ENCODE measurements at regions not wholly inside any gene's neighbourhood (a gene's known extent, or its start where the extent isn't known, plus 50 kb on each side); places are given as distances from the start of the nearest gene placed in this dataset.

DNA sequence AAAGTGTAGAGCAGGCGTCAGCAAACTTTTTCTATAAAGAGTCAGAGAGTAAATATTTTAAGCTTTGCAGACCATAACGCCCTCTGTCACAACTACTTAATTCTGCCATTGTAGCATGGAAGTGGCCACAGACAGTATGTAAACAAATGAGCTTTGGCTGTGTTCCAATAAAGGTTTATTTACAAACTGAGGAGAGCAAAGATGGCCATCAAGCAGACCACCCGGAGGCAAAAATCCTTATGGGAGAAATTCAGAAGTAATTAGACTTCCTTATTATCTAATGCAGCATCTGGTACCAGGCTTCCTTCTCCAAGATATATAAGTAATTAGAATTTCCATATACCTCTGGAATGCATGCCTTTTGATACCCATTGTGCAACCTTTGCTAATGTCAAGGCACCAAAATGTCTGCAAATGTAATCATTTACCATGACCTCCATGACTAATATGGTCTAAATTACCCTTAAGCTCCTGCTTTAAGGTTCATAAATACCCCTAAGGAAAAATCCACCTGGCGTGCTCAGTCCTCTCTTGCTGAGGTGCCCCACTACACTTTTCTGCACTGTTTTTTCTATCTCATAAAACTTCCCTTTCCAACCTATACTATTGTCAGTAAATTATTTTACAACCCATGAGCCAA, 377.8 kb downstream of the MATN1 start:
- DNase-seq: peak in 1 of 2 experiments; percentile 25

DNA sequence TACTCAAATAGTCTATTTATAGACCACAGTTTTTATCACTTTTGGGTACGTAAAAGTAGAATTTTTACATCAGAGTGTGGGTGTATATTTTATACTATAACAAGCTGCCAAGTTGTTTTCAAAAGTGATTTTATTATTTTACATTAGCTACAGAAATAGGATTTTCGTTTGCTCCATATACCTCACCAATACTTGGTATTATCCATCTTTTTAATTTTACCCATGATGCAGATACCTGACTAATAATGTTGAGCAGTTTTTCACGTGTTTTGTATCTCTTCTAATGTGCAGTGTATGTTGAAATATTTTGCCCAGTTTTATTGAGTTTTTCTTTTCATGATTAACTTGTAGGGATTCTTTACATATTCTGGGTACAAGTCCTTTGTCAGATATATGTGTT, 379.8 kb downstream of the MATN1 start:
- no peak for DNase-seq

DNA sequence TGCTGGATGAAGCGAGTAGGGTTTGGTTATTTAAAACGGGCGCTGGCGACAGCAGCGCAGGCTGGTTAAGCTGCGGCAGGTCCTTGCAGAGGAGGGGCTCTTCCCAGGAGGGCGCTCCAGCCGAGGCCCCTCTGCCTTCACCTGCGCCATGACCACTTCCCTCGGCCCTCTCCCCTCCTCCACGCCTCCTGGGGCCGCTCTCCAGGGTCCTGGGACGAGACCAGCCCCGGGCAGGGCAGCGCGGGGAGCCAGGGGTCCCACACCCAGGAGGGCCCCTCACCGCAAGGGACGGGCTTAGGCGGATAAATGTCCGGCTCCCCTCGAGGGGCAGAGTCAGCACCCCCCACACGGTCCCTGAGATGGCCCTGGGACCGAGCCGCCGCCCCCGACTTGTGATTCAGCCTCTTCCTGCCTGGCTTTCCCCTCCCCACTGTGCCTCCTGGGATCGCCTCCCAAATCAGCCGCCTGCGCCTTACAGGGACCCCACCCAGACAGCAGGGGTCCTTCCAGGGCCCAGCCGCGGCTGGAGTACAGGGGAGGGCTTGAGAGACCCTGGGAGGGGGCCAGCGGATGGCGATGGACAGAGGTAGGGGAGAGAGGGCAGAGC, 380.7 kb downstream of the MATN1 start:
- DNase-seq: no peak

DNA sequence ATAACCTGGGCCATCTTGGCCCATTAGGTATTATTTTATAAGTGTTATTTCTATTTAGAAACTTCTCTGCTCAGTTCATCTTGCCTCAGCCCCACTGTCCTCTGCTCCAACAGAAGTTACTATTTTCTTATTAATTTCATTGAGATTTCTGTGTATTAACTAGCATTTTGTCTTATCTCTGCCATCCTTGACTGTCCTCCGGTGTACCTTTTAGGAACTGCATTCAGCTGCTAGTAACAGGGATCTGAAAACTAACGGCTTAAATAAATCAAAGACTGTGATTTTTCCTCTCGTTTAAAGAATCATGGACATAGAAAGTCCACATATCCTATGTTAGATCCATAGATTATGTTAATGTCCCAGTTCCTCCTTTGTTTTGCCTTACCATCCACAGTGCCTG, 382.5 kb downstream of the MATN1 start:
- no peak for DNase-seq

DNA sequence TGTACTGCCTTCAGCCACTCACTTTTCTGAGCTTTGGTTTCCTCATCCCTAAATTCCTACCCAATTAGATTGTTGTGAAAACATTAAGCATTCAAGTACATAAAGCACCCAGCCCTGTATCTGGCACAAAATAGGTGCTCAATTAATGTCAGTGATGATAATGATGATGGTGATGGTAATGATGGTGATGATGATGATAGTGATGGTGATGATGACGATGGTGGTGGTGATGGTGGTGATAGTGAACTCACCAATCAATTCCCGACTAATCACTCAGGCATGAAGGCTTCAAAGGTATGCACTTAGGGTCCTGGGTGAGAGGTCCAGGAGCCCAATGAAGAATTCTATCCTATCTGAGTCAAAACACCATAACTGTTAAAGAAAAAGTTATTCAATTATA, 383.5 kb downstream of the MATN1 start:
- DNase-seq: no peak

DNA sequence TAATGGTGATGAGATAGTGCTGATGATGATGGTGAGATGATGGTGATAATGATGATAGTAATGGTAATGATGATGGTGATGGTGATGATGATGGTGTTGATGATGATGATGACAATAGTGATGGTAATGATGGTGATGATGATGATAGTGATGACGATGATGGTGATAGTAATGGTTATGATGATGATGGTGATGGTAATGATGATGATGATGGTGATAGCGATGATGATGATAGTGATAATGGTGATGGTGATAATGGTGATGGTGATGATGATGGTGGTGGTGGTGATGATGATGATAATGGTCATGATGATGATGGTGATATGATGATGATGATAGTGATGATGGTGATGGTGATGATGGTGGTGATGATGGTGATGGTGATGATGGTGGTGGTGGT, 384.6 kb downstream of the MATN1 start:
- no peak for DNase-seq

DNA sequence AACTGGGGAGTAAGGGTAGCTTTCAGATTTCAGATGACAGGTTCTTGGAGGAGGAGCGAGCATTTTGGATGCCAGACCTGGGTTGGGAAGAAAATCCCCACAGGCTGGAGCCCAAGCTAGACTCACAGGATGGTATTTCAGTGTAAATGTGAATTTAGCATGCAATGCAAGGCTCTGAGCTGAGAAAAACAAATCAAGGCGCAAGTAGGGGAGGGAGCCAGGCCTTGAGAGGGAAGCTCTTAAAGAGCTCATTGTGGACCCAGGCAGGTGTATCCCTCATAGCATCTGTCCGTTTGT, 386.1 kb downstream of the MATN1 start:
- no peak for DNase-seq

DNA sequence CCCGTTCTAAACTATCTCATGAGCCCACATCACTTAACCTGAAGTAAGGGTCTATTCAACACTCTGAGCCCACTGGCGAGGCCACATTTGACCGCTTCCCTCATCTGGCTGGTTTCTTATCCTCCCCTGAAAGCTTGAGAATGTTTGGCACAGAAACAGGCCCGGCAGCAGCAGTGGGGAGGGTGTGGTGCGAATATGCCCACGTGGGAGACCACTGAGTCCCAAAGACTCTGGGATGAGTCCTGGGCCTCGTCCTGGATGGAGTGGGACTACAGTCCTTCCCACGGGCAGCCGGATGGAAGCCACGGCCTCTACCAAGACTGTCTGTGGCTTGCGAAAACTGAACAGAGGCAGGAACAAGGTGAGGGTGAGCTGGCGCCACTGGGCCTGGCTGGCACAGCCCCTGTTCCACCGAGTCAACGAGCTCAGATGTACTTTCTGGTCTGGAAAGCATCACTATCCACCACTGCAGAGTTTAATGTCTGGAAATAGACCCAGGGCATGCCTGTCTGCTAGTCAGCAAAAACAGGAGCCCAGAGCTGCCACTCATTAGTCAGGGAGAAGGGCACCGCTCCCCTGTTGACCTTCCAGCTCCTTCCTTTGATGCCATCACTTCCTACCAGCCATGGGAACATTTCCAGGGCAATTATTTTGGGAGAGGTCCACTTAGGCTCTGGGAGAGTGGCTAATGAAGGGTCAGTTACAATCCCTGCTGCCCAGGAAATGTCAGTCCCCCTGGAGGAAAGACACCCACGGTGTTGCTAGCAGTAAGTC, 386.6 kb downstream of the MATN1 start:
- DNase-seq: no peak

DNA sequence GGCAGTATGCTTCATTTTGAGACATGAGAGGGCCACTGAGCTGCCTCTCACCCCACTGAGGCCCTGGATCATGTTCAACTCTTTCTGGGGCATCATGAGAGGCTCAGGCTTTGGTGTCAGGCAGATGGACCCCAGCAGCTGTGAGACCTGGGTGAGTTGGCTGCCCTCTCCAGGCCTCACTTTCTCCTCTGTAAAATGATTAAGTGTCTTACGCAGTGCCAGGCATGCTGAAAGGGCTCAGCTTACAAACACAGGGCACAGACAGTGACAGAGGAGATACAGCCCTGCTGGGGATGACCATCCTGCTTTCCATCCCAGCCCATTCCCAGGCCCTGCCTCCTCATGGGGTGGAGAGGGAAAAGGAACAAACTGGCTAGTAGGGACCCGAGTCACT, 387.4 kb downstream of the MATN1 start:
- no peak for DNase-seq

DNA sequence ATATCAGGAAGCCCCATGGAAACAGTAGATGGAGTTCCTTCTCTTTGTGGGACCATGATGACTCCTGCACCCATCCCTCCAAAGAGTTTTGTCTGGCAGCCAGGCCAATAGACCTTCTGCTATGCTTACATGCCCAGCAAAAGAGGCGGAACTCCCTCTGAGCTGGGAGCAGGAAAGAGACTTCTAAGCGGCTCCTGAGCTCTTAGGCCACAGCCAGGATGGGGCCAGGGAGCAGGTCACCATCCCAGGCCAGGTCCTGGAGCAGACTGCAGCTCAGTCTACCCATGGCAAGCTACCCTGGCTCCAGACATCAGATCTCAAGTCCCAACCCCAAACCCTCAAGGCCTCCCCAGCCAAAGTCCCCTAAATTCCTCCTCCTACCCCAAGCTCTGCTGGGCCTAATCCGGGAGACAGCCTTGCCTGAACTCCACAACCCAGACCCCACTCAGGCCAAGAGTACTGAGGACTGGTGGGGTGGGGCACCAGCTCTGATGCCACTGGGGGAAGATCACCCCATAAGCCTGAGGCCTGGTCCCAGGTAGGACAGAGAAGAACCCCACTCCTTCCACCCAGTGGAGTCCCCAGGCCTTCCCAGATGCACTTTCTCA, 387.9 kb downstream of the MATN1 start:
- no peak for DNase-seq

DNA sequence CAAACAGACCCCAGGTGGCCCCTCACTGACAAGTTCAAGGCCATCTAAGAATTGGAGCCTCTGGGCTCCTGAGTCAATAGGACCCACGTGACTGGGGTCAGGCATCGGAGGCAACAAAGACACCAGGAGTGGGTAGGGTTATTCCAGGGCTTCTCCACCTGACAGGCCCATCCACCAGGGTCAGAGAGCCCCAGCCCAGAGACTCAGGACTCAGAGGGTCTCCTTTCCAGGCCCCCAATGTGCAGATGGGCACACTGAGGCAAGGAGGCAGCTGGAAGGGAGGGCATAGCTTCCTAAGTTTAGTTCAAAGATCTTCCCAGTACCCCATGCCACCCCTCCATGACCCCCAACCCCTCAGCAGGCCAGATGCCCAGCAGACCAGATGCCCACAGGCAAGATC, 388.6 kb downstream of the MATN1 start:
- no peak for DNase-seq

DNA sequence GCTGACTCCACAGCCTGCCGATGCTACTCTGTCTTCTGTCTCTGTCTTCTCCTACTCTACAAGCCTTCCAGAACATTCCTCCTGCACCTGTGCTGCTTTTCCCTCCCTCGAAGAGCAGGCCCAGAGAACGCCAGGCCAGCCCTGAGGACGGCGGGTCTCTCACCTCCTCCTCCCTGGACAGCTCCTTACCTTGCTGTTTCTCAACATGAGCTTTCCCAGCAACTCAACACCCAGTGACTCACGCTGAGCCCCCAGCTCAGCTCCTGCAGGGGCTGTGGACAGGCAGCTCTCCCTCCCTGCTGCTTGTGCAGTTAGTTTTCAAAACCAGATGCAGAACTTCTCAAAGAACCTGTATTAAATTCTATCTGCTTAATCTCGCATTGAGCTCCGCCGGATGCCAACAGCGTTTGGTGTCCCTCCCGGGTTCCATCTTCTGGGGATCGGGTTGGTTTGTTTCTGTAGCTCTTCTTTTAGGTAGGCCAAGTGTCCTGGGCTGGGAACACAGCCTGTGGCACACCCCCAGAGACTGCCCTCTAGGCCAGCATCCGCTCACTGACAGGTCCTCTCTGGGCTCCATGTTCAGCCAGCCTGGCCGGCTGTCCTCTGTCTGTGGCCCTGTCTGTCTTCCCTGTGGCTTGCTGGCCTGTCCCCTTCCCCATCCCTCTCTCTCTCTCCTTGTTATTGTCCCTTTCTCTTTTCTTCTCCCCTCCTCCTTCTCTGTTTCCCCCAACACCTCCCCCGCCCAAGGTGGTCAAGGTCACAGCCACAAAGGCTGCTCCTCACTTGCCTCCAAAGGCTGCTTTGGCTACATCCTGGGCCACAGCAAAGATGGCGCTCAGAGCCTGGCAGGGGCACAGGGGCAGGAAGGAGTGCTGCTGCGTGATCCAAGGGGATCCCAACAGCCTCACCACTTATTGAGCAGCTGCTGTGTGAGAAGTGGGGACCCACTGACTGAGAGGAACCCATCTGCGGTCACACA, 391.0 kb downstream of the MATN1 start:
- DNase-seq: no peak

DNA sequence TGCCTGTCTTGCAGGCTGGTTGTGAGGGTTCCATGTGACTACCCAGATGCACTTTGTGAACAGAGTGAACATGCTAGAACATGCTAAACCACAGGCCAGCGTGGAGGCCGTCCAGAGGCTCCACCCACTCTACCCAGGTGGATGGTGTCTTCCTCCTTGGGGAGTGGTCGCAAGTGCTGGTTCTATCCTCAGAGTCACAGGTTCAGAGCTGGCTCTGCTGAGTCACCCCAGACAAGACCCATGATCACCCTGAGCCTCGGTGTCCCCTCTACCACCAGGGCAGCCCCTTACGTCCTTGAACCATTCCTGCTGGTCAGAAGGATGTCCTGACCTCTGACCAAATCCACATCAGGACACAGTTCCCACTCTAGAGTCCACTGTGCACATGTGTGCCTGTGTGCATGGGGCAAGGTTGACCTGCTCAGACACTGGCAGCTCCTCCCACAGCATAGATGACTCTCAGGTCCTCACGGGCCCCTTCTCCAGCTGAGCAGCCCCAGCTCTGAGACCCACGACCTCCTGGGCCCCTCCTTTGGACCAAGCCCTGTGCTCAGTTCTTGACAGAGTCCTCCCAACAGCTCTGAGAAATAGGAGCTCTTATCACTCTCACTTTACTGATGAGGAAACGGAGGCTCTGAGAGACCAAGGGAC, 391.8 kb downstream of the MATN1 start:
- no peak for DNase-seq

DNA sequence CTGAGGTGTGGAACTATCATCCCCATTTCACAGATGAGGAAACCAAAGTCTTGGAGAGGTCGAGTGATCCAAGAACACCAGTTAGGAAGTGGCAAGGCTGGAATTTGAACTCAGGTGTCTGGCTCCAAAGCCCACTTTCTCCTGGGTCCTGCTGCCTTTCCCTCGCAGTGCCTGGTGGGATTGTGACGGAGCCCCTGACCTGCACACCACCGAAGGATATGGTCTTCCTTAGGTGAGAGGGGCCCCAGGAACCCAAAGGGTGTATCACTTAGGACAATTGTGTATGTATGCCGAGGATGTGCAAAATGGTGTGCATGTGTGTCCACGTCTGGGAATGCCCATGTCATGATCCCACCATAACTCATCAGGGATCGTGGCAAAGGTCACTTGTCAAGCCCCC, 392.7 kb downstream of the MATN1 start:
- no peak for DNase-seq

DNA sequence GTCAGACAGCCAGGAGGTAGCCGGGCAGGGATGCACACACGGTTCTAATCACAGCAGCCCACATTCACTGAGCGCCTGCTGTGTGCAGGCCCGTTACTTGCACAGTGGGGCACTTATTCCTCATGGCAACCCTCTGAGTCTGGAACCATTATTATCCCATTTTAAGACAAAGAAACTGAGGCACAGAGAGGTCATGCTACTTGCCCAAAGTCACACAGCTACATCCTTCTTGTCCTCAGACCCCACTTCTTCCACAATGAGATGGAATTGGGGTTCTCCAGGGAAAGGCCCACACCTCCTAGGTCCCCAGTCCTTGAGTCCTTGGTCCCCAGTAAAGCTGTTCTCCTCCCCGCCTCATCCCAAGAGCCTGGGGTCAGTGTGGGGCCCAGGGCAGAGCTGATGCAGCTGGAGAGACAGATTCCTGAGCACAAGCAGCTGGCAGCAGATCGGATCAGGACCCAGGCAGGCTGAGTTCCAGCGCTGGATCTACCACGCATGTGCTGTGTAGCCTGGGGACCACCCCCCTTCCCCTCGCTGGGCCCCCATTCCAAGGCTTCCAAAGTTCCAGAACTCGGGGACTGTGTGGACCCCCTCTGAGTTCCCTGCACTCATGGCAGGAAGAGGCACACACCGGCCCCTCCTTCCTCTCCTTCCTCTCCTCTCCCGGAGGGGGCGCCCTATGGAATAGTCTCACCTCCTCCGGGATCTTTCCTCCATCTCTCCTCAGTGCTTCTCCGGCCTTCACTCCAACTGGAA, 393.4 kb downstream of the MATN1 start:
- no peak for DNase-seq

DNA sequence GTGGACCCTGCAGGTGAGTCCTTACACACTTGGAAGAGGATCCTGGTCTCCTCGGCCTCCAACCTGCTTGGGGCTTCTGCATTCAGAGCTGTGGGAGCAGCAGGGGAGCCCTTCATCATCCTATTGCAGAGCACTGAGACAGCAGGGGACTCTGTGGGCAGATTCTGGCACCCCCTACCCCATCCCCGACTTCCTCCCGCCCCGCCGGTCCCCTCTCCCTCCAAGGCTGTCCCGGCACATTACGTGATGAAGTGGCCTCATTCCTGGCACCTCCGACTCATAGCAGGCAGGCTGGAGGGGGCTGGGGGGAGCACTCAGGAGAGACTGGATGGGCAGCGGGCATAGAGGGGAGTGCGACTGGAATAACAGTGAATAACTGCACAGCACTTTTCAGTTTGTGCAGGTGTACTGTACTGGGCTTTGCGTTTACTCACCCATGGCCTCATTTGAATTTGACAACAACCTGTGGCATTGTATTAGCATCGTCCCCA, 394.1 kb downstream of the MATN1 start:
- DNase-seq: no peak

DNA sequence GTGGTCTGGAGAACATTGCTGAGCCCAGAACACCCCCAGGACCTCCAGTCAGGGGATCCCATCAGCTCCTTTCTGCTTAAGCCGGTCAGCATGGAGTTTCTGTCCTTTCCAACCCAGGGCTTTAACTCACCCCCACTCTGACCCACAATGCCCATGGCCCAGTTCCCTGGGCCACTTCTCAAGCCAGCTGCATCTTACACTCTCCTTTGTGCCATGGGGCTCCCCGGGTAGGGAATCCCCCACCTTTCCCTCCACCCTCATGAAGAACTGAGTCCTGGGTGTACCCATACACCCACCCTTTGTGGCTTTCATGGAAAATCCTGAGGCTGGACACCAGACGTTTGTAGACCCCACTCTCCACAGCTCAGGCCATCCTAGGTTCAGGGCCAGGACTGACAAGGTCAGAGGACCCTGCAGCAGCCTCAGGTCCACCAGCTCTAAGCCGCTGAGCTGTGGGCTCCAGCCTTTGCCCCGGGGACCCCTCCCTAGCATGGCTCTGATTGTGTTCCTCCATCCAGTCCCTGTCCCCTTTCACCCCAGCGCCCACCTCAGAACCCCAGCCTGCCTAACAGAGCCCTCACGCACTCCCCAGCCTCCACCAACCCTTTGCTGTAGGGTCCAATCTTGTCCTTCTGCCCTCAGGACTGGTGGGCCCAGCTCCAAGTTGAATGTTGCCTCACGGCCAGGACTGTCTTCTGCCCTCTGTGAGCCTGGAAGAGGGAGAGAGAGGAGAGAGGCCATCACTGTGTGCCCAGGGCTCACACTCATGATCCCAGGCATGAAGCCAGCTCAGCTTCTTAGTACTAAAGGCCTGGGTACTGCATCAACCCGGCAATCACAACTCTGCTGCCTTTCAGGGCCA, 394.8 kb downstream of the MATN1 start:
- no peak for DNase-seq

DNA sequence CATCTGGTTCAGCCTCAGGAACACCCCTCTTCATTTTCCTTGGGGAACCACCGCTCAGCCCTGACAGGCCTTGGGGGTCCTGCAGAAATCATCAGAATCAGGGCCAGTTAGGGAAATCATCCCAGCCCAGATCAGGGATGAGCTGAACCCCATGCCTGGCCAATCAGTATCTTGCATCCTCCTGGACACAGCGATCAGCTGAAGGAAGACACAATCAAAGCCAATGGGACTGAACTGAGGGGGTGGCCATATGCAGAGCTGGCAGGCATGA, 395.4 kb downstream of the MATN1 start:
- no peak for DNase-seq

DNA sequence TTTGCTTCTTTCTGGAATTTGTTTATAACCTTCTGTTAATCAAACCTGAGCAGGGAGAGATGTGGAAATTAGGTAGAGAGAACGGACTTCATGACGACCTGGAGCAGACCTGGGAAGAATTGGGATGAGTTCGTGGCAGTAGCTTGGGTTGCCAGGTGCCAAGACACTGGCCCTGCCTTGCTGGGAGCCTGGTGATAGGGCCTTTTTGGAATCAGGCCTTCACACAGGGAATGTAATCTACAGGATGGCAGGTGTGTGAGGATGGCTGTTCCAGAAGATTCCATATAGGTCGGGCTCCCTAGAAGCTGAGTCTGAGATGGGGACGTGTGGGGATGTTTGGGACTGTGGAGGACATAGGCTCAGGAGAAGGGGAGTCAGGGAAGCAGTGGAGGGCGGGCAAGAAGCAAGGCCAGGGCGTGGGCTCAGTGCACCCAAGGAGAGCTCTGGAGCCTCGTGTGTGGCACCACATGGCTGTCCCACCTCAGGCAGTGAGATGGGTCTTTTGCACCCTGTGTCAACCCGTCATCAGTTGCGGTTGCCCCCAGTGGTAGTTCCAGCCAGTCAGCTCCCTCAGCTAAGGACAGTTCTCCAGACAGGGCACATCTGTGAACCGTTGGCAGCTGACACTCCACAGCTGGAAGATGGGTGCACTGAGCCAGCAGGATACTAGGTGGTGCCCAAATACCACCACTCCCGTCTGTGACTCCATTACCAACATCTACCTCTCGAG, 395.9 kb downstream of the MATN1 start:
- no peak for DNase-seq

DNA sequence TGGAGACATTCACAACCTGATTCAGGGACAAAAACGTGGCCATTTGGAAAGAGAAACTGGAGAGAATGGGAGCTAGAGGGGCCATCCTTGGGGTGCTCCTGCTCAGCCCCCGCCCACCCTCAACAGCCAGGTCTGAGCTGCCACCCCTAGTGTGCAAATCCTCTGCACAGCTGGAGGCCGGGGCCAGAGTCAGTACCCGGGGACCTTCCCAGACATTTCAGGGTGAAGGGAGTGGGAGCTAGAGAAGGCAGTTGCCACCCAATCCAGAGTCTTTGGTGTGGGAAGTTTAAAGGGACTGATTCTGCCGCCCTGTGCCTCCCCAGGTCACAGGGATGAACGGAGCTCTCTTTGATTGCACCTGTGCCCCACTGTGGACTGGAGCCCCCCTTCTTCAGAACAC, 397.4 kb downstream of the MATN1 start:
- DNase-seq: no peak
